ENCODE measurements at regions not wholly inside any gene's neighbourhood (a gene's known extent, or its start where the extent isn't known, plus 50 kb on each side); places are given as distances from the start of the nearest gene placed in this dataset.
A peak's percentile ranks its signal among the peaks of the same experiment; 100 is the strongest.

- Histone ChIP-seq H3K9me3 (ENCODE audit: control insufficient read depth, low read length) (no peaks in the 10 kb centered on the region), H3K27me3 (ENCODE audit: control insufficient read depth, insufficient read depth, low read length, poor library complexity, severe bottlenecking) (peaks cover 28% of the 10 kb centered on the region), H3K36me3 (ENCODE audit: control insufficient read depth, insufficient read depth, low read length) (no peaks in the 10 kb centered on the region), H3K27ac (ENCODE audit: insufficient read depth, low read depth, low read length, poor library complexity, severe bottlenecking) (no peak overlapping the region), H3K4me1 (ENCODE audit: control insufficient read depth, insufficient read depth, low read length) (peaks cover 6% of the 10 kb centered on the region), H3K4me3 (ENCODE audit: insufficient read depth, low read depth, low read length) (peak overlapping the region; percentile 54)
- WGBS, 2 experiments = 19 to 22% methylated on average over 23 to 26 of the region's 26 CpGs
Measured at GRCh38 chr5:56481428-56482357, 248.6 kb upstream of the ANKRD55 start.

- no peaks in the 10 kb centered on the region for H3K9me3 ChIP-seq (ENCODE audit: control insufficient read depth, low read length)
- peaks cover 6% of the 10 kb centered on the region for H3K4me1 ChIP-seq (ENCODE audit: control insufficient read depth, insufficient read depth, low read length)
- peak overlapping the region; percentile 54 for H3K4me3 ChIP-seq (ENCODE audit: insufficient read depth, low read depth, low read length)
- H3K36me3 ChIP-seq (ENCODE audit: control insufficient read depth, insufficient read depth, low read length) = no peaks in the 10 kb centered on the region
- 1% methylated on average over 59 to 62 of the region's 62 CpGs for WGBS, 2 experiments
- H3K27ac ChIP-seq (ENCODE audit: insufficient read depth, low read depth, low read length, poor library complexity, severe bottlenecking) = no peak overlapping the region
- peaks cover 28% of the 10 kb centered on the region for H3K27me3 ChIP-seq (ENCODE audit: control insufficient read depth, insufficient read depth, low read length, poor library complexity, severe bottlenecking)
Measured at GRCh38 chr5:56480705-56481427, 247.7 kb upstream of the ANKRD55 start.

GRCh38 chr5:56480078-56480704 is 247.1 kb upstream of the ANKRD55 start:
- 24 to 26% methylated on average over 14 to 15 of the region's 15 CpGs for WGBS, 2 experiments
- Histone ChIP-seq H3K9me3 (ENCODE audit: control insufficient read depth, low read length) (no peaks in the 10 kb centered on the region), H3K36me3 (ENCODE audit: control insufficient read depth, insufficient read depth, low read length) (no peaks in the 10 kb centered on the region), H3K27ac (ENCODE audit: insufficient read depth, low read depth, low read length, poor library complexity, severe bottlenecking) (no peak overlapping the region), H3K27me3 (ENCODE audit: control insufficient read depth, insufficient read depth, low read length, poor library complexity, severe bottlenecking) (peaks cover 28% of the 10 kb centered on the region), H3K4me3 (ENCODE audit: insufficient read depth, low read depth, low read length) (peak overlapping the region; percentile 54), H3K4me1 (ENCODE audit: control insufficient read depth, insufficient read depth, low read length) (peaks cover 6% of the 10 kb centered on the region)

- Histone ChIP-seq H3K4me3 (ENCODE audit: insufficient read depth, low read depth, low read length) (no peak overlapping the region), H3K27ac (ENCODE audit: insufficient read depth, low read depth, low read length, poor library complexity, severe bottlenecking) (no peak overlapping the region), H3K4me1 (ENCODE audit: control insufficient read depth, insufficient read depth, low read length) (peaks cover 6% of the 10 kb centered on the region), H3K36me3 (ENCODE audit: control insufficient read depth, insufficient read depth, low read length) (no peaks in the 10 kb centered on the region), H3K27me3 (ENCODE audit: control insufficient read depth, insufficient read depth, low read length, poor library complexity, severe bottlenecking) (peaks cover 28% of the 10 kb centered on the region), H3K9me3 (ENCODE audit: control insufficient read depth, low read length) (no peaks in the 10 kb centered on the region)
- 81% methylated on average over 9 of the region's 9 CpGs for WGBS, 2 experiments
Measured at GRCh38 chr5:56479696-56480077, 246.6 kb upstream of the ANKRD55 start.

- H3K4me1 ChIP-seq (ENCODE audit: control insufficient read depth, insufficient read depth, low read length) = peaks cover 6% of the 10 kb centered on the region
- no peak overlapping the region for H3K27ac ChIP-seq (ENCODE audit: insufficient read depth, low read depth, low read length, poor library complexity, severe bottlenecking)
- H3K27me3 ChIP-seq (ENCODE audit: control insufficient read depth, insufficient read depth, low read length, poor library complexity, severe bottlenecking) = peaks cover 28% of the 10 kb centered on the region
- 90 to 91% methylated on average over 3 of the region's 3 CpGs for WGBS, 2 experiments
- no peaks in the 10 kb centered on the region for H3K36me3 ChIP-seq (ENCODE audit: control insufficient read depth, insufficient read depth, low read length)
- H3K4me3 ChIP-seq (ENCODE audit: insufficient read depth, low read depth, low read length) = no peak overlapping the region
- H3K9me3 ChIP-seq (ENCODE audit: control insufficient read depth, low read length) = no peaks in the 10 kb centered on the region
Measured at GRCh38 chr5:56479126-56479525, 246.0 kb upstream of the ANKRD55 start.

GRCh38 chr5:56478062-56478461 is 244.9 kb upstream of the ANKRD55 start:
- H3K27ac ChIP-seq (ENCODE audit: insufficient read depth, low read depth, low read length, poor library complexity, severe bottlenecking) = no peak overlapping the region
- H3K4me1 ChIP-seq (ENCODE audit: control insufficient read depth, insufficient read depth, low read length) = peaks cover 6% of the 10 kb centered on the region
- no peaks in the 10 kb centered on the region for H3K36me3 ChIP-seq (ENCODE audit: control insufficient read depth, insufficient read depth, low read length)
- WGBS, 2 experiments = 90 to 100% methylated on average over 3 of the region's 3 CpGs
- H3K27me3 ChIP-seq (ENCODE audit: control insufficient read depth, insufficient read depth, low read length, poor library complexity, severe bottlenecking) = peaks cover 28% of the 10 kb centered on the region
- H3K4me3 ChIP-seq (ENCODE audit: insufficient read depth, low read depth, low read length) = no peak overlapping the region
- H3K9me3 ChIP-seq (ENCODE audit: control insufficient read depth, low read length) = no peaks in the 10 kb centered on the region

- Histone ChIP-seq H3K4me3 (ENCODE audit: insufficient read depth, low read depth, low read length) (no peak overlapping the region), H3K4me1 (ENCODE audit: control insufficient read depth, insufficient read depth, low read length) (peaks cover 6% of the 10 kb centered on the region), H3K36me3 (ENCODE audit: control insufficient read depth, insufficient read depth, low read length) (no peaks in the 10 kb centered on the region), H3K9me3 (ENCODE audit: control insufficient read depth, low read length) (no peaks in the 10 kb centered on the region), H3K27me3 (ENCODE audit: control insufficient read depth, insufficient read depth, low read length, poor library complexity, severe bottlenecking) (peaks cover 23% of the 10 kb centered on the region), H3K27ac (ENCODE audit: insufficient read depth, low read depth, low read length, poor library complexity, severe bottlenecking) (no peak overlapping the region)
- WGBS, 2 experiments = 64 to 74% methylated on average over 5 of the region's 5 CpGs
Measured at GRCh38 chr5:56476487-56476856, 243.3 kb upstream of the ANKRD55 start.

- Histone ChIP-seq H3K27me3 (ENCODE audit: control insufficient read depth, insufficient read depth, low read length, poor library complexity, severe bottlenecking) (peaks cover 18% of the 10 kb centered on the region), H3K36me3 (ENCODE audit: control insufficient read depth, insufficient read depth, low read length) (no peaks in the 10 kb centered on the region), H3K4me3 (ENCODE audit: insufficient read depth, low read depth, low read length) (no peak overlapping the region), H3K4me1 (ENCODE audit: control insufficient read depth, insufficient read depth, low read length) (peaks cover 6% of the 10 kb centered on the region), H3K9me3 (ENCODE audit: control insufficient read depth, low read length) (no peaks in the 10 kb centered on the region), H3K27ac (ENCODE audit: insufficient read depth, low read depth, low read length, poor library complexity, severe bottlenecking) (no peak overlapping the region)
- WGBS, 2 experiments = 89 to 90% methylated on average over 4 of the region's 4 CpGs
Measured at GRCh38 chr5:56475689-56476486, 242.8 kb upstream of the ANKRD55 start.

- Histone ChIP-seq H3K9me3 (ENCODE audit: control insufficient read depth, low read length) (no peaks in the 10 kb centered on the region), H3K4me3 (ENCODE audit: insufficient read depth, low read depth, low read length) (no peak overlapping the region), H3K27ac (ENCODE audit: insufficient read depth, low read depth, low read length, poor library complexity, severe bottlenecking) (no peak overlapping the region), H3K4me1 (ENCODE audit: control insufficient read depth, insufficient read depth, low read length) (no peaks in the 10 kb centered on the region), H3K36me3 (ENCODE audit: control insufficient read depth, insufficient read depth, low read length) (no peaks in the 10 kb centered on the region), H3K27me3 (ENCODE audit: control insufficient read depth, insufficient read depth, low read length, poor library complexity, severe bottlenecking) (no peaks in the 10 kb centered on the region)
- 92% methylated on average over 2 of the region's 2 CpGs for WGBS, 2 experiments
Measured at GRCh38 chr5:56471707-56472106, 238.6 kb upstream of the ANKRD55 start.

Measured in ectodermal cell (in vitro differentiated cells).